NOMO-1 treated with dmso at 0.1 percent for 144 hours (cell line): ENCODE measurements at regions not wholly inside any gene's neighbourhood (a gene's known extent, or its start where the extent isn't known, plus 50 kb on each side); places are given as distances from the start of the nearest gene placed in this dataset.
A peak's percentile ranks its signal among the peaks of the same experiment; 100 is the strongest.

Experiments used
- DNase-seq: peaks from one replicate; lab custom pipeline; 2025; ENCODE audit not compliant: unreplicated experiment; lab: John Stamatoyannopoulos, UW

GRCh38 chr1:81635816-81636215 is 164.9 kb upstream of the ADGRL2 start:
- DNase-seq: no peak

DNA sequence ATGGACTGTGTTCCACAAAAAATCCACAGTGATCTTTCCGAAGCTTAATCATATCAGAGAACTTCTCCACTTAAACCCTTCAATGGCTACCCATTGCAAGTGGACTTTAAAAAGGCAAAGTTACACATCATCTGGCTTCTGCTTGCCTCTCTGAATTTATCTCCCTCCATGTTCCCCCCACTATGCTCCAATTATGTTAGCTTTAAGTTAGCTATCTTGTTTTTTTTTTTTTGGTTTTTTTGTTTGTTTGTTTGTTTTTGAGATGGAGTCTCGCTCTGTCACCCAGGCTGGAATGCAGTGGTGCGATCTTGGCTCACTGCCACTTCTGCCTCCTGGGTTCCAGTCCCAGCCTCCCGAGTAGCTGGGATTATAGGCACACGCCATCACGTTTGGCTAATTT is 166.4 kb upstream of the ADGRL2 start:
- DNase-seq: no peak

DNA sequence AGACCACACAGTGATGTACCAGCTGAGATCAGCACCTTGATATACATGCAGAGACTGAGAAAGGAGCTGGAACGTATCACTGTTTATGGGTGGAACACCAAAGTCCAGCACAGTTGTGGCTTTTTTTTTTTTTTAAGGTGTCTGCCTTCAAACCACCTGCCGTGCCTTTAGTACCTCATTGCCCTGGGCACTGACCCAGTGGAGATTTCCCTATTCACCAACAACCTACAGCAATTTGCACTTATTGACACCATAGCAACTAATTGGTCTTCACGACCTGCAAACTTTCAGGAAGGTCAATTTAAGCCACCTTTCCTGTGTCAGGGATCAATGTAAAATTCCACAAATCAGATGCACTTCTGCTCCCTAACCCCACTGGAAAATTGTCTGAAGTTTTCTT is 181.6 kb upstream of the ADGRL2 start:
- no peak for DNase-seq

DNA sequence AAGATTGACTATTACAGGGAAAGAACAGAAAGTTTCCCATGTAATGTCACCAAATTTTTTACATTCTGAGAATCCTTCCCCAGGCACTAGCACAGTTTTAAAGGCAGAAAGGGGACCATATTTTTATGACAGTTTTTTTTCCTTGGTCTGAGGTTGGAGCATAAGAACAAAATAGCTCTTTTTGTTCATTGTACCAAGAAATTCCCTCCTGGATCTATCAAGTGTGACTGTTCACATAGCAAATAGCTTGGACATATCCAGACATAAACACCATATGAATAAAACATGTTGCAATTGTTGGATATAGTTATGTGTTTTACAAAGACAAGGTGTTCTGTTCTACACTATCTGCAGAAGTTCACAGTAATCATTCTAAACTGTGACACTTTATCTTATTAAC is 182.4 kb upstream of the ADGRL2 start:
- no peak for DNase-seq

- peak; percentile 40 for DNase-seq
Measured at GRCh38 chr1:81617308-81617967, 183.3 kb upstream of the ADGRL2 start.

GRCh38 chr1:81613803-81614202 is 186.9 kb upstream of the ADGRL2 start:
- no peak for DNase-seq

DNA sequence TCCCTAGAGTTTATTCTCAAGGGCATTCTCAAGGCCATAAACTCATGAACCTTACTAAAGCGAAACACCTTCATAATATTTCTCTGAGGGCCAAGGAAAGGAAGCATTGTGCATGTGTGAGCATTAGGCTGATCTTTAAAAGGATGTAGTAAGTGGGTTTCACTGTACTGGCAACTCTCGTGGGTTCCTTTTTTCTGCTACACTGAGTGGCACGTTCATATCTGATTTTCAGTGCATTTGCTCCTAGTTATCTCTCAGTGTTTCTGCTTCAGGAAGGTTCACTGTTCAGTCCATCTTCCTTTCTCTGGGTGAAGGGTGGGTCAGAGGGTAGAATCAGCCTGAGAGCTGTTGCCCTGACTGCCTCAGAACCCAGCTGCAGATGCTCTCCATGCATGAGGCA is 192.8 kb upstream of the ADGRL2 start:
- DNase-seq: no peak

- no peak for DNase-seq
Measured at GRCh38 chr1:81607086-81607485, 193.6 kb upstream of the ADGRL2 start.

DNA sequence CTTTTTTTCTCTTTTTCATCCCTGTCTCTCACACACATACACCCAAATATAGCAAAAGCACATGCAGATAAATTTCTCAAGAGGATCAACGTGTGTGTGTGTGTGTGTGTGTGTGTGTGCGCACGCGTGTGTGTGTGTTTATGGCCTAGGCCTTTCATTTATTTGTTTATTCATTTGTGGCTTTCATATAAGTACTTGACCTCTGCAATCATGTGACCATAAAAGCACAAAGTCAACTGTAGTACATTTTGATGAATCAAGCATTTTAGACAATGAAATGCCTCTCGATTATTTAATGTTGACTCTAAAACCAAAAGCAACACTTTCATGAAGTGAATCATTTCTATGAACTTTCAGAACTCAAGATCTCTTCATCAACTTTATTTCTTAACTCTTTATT is 194.1 kb upstream of the ADGRL2 start:
- DNase-seq: no peak

- no peak for DNase-seq
Measured at GRCh38 chr1:81605023-81605422, 195.7 kb upstream of the ADGRL2 start.

DNA sequence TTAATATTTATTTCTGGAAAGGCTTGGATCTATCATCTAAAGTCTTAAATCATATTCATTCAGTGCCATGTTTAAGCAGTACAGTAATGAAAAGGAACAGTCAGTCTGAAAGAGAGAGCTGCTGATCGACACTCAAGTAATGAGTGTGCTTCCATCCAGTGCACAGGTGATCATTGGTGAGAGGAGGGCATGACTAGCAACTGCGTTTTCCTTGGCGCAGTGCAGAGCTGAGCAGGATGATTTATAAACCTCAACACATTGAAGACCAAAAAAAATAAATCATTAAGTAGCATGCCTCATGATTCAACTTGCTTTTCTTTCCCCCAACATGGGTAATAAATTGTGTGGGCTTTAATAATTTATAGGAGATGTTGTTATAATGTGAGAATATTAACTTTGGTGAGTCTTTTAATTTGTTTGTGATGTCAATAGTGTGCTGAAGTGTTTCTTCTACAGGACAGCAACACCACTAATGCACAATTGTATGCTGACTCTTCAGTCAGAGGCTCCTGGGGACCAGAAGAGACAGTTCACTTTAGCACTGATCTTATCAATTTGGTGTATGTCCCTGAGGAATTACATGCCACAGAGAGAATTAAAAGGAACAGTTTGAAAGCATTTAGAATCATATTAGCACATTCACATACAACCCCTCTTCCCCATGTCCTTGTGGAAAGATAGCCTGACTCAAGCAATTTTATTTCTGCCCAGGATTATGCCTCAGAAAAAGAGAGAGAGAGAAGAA is 199.7 kb upstream of the ADGRL2 start:
- no peak for DNase-seq

GRCh38 chr1:81600363-81600762 is 200.4 kb upstream of the ADGRL2 start:
- no peak for DNase-seq

DNA sequence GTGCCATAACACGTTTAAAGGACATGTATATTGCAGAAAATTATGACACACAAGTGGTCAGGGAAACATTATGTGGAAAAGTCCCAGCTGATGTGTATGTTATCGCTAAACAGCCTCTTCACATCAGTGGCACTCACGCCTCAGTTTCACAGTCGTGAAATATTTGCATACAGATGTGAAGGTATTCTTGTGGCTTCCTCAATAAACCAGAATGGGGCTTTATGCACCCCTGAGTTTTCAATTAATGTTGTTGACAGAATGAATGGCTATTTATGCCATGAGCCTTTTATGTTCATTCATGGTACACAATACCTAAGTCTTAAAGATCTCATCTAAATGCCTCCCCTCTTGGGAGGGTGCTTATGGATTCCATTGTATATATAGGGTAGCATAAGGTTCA is 202.1 kb upstream of the ADGRL2 start:
- no peak for DNase-seq

GRCh38 chr1:81597720-81598426 is 202.9 kb upstream of the ADGRL2 start:
- DNase-seq: no peak

- no peak for DNase-seq
Measured at GRCh38 chr1:81596341-81596740, 204.4 kb upstream of the ADGRL2 start.

DNA sequence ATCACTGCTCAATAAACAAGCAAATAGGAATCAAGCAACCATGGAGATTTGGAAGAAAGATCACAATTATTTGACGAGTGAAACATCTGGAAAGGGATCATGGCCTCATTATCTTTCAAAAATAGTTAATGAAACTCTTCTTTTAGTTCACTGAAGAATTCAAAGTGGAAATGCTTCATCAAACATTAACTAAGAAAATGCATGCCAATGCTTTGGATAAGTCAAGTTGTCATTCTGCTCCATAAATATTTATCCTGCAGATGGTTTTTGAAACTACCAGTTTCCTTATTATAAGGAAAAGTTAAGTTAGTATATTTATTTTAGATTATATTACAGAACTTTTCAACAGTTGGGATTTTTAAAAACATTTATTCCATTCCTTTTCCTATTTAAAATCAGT is 206.5 kb upstream of the ADGRL2 start:
- no peak for DNase-seq

- no peak for DNase-seq
Measured at GRCh38 chr1:81592233-81592632, 208.5 kb upstream of the ADGRL2 start.

GRCh38 chr1:81590171-81590570 is 210.6 kb upstream of the ADGRL2 start:
- no peak for DNase-seq

DNA sequence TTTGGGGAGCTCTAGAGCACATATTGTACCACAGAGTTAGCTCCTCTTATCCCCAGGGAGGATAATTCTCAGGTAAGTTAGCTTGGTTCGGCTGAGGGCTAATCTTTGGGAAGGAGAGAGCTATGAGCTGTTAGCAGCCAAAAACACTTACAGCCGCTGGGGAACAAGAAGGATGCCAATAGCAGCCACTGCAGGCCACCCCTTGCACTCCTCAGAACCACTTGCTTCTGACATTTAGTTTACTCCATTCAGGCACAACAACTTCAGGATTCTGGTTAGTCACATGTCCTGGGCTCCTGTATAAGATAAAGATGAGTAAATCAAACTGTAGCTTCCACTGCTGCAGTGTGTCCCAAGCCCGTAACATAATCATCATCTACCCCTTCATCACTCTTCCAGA is 212.6 kb upstream of the ADGRL2 start:
- no peak for DNase-seq

DNA sequence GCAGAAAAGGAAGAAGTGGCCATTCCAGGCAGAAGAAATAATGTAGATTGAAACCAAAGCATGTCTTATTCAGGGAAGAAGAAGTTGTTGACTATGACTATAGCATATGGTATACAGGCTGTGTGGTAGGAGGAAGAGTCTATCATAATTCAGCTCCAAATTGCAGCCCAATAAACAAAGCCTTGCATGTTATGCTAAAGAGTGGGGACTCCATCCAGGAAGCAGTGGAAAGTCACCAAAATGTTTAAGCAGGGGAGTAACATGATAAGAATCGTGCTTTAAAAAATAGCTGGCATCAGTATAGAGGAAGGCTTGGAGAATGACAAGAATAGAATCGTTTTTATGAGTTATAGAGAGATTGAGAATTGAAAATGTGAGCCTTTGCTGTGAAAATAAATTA is 213.3 kb upstream of the ADGRL2 start:
- no peak for DNase-seq

GRCh38 chr1:81585371-81585770 is 215.4 kb upstream of the ADGRL2 start:
- DNase-seq: no peak

GRCh38 chr1:81584398-81584797 is 216.3 kb upstream of the ADGRL2 start:
- DNase-seq: no peak
